DMS114 treated with DMSO at 0.1 percent for 48 hours (cell line): ENCODE measurements at regions not wholly inside any gene's neighbourhood (a gene's known extent, or its start where the extent isn't known, plus 50 kb on each side); places are given as distances from the start of the nearest gene placed in this dataset.

Source experiments
- DNase-seq: peaks from one replicate; lab custom pipeline; 2025; ENCODE audit not compliant: unreplicated experiment; lab: John Stamatoyannopoulos, UW

DNA sequence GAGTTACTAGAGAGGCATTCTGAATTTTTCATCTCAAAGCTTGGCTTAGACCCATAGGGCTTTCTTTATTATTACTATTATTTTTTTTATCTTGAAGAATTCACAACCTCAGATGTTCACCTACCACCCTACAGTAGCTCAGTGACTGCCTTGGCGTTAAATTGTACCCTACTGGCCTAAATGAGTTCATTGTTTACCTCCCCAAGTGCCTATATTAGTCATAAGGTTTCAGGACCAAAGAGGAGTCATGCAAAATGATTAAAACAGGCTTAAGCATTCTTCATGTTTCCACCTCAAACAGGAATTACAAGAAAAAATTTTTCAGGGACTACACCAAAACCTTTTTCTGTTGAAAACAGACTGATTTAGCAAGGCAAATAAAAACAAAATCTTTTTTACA, 751.5 kb downstream of the SQOR start:
- DNase-seq, result no peak

DNA sequence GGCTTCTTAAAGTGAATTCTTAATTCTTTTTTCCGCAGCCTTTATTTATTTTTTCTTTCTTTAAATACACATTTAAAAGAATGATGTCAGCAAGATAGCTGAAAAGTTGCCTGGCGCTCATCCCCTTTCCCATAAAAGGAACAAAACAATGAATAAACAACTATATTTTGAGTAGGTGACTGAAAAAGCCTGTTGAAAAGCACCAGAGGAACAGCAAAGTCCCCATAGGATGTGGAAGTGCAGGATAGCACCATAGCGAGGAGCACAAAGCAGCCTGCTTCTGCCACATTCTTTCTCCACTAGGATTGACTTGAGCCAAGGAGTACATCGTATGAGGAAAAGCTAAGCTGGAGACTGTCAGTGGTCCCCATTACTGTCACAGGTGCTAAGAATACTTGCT, 754.9 kb downstream of the SQOR start:
- DNase-seq, result no peak

GRCh38 chr15:46394463-46394862, 759.6 kb downstream of the SQOR start:
- DNase-seq, result no peak

DNA sequence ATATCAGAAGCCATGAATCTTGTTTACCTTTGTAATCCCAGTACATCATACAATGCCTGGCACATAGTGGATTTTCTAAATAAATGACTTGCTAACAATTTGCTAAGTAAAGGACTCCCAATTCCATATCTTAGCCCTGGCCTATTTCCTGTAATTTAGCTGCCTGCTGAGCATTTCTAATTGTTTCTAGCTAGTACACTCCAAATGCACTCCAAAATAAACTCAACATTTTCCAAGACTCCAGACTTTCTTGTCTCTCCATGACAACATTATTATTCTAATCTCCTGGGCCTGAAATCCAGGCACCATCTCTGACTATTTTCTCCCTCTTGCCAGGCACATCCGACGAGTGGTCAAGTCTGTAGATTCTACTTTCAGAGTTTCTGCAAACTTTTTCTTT, 773.5 kb downstream of the SQOR start:
- no peak for DNase-seq

DNA sequence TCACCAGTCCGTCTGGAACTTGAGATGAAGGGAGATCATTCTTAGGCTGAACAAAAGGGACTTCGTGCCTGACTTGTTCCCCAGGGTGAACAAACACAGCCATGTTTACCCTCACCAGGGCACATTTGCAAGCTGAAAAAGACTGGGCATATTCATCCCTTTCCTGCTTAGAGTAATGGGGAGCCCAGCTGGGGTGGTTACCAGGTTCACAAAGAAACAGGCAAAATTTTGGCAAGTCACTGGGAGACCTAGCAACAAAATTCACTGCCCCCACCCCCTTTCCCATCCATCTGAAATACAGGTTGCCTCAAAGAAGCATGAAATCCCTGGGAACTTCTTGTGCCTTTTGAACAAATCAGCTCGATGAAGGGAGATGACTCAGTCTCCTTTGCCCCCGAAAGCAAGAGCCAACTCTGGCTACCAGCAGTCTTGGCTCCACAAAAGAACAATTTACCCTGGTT, 775.0 kb downstream of the SQOR start:
- DNase-seq, result no peak

DNA sequence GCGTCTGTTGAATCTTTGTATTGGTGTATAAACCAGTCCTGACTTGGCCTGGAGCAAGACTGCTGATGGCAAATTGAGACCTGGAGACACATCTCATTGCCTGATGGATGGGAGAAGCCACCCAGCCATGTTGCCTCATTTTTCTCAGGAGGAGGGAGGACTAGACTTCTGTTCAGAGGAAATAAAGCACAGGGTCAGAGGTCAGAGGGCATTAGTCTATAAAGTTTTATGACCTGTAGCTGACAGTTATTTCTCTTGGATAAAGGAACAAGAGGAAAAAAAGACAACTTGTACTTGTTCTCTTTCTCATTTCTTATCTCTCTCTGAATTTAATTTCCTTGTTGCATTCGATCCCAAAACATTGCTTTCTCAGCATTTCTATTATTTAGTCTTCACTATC, 775.9 kb downstream of the SQOR start:
- DNase-seq, result no peak

GRCh38 chr15:46411900-46412299, 777.1 kb downstream of the SQOR start:
- no peak for DNase-seq

DNA sequence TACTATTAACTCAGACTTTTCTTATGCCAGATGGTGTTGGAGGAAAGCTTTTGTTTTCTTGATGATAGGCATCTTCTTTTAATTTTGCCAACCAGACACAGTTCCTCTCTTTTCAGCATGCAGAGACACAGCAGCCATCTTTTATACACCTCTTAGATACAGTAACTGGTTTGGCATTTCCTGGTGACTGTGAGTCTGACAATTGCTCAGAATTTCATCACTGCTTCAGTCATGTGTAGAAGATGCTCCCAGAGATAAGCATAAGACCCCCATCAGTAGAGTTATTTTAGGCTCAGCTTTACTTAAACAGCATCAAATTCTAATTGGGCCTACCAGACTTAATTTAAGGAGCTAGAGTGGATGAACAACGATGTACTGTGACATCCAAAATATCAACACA, 779.0 kb downstream of the SQOR start:
- DNase-seq, result no peak

DNA sequence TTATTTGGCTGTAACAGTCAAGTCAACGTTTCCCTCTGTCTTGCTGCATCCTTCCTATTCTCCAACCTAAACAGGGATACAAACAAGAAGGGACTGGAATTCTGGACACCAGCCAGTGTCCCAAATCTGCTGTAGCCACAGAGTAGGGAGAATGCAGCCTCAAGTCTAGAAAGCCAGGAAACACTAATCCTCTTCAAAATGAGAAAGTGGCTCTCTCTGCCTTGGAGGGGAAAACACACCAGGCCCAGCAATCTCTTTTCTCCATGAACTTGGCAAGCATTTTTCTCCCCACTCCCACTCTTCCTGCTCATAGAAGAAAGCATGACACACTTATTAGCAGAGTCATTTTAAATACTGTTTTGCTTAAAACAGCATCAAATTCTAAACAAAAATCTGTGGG, 781.7 kb downstream of the SQOR start:
- no peak for DNase-seq

- DNase-seq, result no peak
These were observed 786.2 kb downstream of the SQOR start for GRCh38 chr15:46420990-46421389.

- no peak for DNase-seq
These were observed 806.6 kb downstream of the SQOR start for GRCh38 chr15:46441294-46442062.

- no peak for DNase-seq
These were observed 807.4 kb downstream of the SQOR start for GRCh38 chr15:46442184-46442583.

DNA sequence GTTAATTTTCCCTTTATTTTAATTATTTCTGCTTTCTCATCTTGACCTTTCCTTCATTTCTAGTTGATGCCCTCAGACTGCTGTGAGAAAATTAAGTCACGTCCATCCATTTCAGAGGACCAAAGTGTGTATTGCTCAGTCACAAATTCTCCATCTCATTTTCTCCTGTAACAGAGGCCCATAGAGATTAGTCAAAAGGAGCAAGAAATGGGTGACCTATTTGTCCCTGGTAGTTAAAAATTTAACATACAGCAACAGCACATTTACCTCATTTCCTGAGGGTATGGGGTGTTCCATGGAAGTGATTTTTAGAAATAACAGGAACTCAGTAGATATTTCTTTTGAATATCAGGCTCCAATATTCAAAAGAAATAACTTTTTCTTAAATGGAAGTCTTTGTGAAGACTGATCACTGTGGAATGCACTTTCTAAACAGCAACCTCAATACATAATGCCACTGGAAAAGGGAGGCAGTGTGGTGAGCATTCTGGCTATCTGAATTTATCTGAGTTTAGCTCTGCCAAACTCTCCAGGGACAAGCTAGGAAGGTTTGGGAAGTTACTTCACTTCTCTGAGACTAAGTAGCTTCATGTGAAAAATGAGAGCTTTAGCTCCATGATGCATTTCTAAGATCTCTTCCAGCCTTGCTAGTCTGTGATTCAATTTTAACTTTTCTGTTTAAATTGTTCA, 808.2 kb downstream of the SQOR start:
- no peak for DNase-seq

GRCh38 chr15:46450112-46450809, 815.4 kb downstream of the SQOR start:
- DNase-seq, result no peak

GRCh38 chr15:46450810-46451182, 816.0 kb downstream of the SQOR start:
- no peak for DNase-seq

- DNase-seq, result no peak
These were observed 817.5 kb downstream of the SQOR start for GRCh38 chr15:46452297-46452820.

- no peak for DNase-seq
These were observed 821.6 kb downstream of the SQOR start for GRCh38 chr15:46456456-46456855.

DNA sequence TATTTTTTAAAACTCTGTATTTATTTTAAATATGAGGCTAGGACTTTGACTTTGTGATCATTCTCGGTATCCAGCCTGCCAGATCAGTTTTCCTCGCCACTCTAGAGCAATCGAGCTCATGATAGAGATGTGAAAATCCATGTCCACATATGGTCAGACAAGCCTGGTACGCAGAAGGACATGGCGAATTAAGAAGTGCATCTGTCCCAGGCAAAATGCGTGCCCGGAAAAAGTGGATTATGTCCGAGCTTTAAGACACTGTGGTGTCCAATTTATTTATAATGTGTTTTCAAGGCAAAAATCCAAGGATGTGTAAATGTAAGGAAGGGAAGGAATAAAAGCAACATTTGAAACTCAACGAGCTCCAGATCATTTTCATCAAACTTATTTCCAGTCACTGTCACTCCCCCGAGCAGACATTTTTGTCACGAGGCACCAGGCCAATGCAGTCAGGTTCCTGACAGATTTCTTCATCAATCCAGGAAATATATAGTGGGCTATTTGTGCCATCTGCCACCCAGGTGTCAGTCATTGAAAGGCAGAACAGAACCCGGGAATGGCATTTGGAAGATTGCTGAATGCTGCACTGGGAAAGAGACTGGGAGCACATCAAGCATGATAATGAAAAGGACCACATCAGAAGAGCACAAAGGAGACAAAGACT, 825.7 kb downstream of the SQOR start:
- no peak for DNase-seq

- no peak for DNase-seq
These were observed 826.6 kb downstream of the SQOR start for GRCh38 chr15:46461416-46461815.

GRCh38 chr15:46467041-46467440, 832.2 kb downstream of the SQOR start:
- no peak for DNase-seq

DNA sequence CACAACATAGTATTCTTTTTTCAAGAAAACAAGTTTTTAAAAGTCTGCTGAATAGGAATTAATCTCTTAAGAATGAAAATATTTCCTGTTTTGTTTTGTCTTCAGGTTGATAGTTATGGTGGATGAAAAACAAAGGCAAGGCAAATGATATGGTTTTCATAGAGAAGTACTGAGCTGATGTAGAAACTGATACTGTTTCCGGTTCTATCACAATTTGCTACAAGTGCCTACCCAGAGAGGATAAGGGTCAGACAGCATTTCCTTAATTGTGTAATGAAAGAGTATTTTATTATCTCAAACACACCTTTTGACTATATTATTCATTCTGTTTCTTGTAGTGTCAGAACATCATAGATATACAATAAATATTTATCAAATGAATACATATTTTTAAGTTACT, 836.3 kb downstream of the SQOR start:
- DNase-seq, result no peak
